GM12872 (cell line): ENCODE measurements at regions not wholly inside any gene's neighbourhood (a gene's known extent, or its start where the extent isn't known, plus 50 kb on each side); places are given as distances from the start of the nearest gene placed in this dataset.

Source experiments
- TF ChIP-seq, protein P1 (sequence below): IDR thresholded peaks from 3 replicates; pipeline ENCODE4 v1.5.1; 2011; ENCODE audit warnings: low read depth, mild to moderate bottlenecking, low read length, moderate library complexity; ENCODE audit not compliant: insufficient read depth

GRCh38 chr13:109669234-109669612 lies 117.2 kb downstream of the IRS2 start:
- TF ChIP-seq, protein P1, sequence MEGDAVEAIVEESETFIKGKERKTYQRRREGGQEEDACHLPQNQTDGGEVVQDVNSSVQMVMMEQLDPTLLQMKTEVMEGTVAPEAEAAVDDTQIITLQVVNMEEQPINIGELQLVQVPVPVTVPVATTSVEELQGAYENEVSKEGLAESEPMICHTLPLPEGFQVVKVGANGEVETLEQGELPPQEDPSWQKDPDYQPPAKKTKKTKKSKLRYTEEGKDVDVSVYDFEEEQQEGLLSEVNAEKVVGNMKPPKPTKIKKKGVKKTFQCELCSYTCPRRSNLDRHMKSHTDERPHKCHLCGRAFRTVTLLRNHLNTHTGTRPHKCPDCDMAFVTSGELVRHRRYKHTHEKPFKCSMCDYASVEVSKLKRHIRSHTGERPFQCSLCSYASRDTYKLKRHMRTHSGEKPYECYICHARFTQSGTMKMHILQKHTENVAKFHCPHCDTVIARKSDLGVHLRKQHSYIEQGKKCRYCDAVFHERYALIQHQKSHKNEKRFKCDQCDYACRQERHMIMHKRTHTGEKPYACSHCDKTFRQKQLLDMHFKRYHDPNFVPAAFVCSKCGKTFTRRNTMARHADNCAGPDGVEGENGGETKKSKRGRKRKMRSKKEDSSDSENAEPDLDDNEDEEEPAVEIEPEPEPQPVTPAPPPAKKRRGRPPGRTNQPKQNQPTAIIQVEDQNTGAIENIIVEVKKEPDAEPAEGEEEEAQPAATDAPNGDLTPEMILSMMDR: no peak

DNA sequence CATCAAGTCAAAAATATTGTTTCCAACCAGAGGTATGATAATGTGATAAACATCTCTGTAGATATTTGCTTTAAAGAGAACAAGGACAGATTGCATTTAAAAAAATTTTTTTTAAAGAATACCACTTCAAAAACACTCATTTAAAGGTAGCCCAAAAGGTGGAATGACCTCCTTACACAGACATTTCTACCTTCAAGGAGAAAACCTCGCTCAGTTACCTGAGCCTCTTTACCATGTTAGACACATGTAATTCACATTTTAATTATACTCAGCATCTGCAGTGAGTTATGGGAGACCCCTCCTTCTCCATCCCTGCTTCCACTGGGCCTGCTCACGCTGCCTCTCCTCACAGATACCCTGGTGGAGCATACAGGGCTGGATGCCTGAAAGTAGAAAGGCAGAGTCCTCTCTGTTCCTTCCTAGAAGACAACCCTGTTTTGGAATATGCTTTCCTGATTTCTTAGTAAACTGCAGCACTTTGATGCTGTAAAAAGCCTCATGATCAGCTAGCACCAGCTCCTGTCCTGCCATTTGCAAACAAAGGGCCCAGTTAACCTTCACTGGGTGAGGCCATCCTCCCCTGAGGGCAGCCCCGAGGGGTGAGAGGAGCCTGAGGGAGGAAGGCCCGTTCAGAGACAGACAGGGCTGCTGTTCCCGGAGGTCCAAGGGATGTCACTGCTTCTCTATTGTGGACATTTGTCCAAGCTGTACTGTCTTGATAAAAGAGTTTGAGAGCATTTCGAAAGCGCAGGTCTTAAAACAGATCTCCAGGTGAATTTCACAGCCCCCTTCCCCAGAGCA lies 117.8 kb downstream of the IRS2 start:
- TF ChIP-seq, protein P1: no peak

GRCh38 chr13:109667807-109668291 lies 118.5 kb downstream of the IRS2 start:
- TF ChIP-seq, protein P1: no peak

- TF ChIP-seq, protein P1: no peak
Observed at GRCh38 chr13:109667056-109667455, 119.3 kb downstream of the IRS2 start.

DNA sequence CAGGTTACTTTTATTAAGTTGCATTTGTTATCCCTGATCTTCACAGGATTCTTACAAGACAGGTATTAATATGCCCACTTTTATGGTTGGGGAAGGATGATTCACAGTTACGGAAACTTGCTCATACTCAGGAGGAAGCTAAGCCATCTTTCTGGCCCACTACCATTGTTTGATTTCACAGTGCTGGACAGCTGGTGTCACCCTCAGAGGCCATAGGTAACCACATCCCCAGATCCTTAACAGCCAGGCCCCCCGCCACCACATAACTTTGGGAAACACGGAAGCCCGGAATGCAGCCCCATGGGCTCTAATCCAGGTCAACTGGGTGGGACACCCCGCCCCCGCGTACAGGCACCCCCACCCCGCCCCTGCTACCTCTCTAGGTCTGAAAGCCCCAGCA lies 119.7 kb downstream of the IRS2 start:
- TF ChIP-seq, protein P1: no peak

DNA sequence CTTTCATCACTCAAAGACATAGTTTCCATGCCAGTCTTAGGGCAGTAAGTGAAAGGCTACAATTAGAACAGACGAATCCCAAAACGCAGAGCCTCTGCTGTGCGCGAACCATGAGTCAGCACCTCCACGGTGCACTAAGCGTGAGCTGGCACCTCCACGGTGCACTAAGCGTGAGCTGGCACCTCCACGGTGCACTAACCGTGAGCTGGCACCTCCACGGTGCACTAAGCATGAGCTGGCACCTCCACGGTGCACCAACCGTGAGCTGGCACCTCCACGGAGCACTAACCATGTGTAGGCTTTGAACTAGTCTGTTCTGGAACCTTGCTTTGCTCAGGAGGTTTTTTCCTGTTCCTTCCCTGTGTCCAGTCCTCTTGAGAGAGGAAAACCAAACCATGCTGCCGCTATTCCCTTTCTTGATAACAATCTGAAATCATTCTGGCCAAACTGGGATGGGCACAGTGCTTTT lies 120.6 kb downstream of the IRS2 start:
- TF ChIP-seq, protein P1: no peak

DNA sequence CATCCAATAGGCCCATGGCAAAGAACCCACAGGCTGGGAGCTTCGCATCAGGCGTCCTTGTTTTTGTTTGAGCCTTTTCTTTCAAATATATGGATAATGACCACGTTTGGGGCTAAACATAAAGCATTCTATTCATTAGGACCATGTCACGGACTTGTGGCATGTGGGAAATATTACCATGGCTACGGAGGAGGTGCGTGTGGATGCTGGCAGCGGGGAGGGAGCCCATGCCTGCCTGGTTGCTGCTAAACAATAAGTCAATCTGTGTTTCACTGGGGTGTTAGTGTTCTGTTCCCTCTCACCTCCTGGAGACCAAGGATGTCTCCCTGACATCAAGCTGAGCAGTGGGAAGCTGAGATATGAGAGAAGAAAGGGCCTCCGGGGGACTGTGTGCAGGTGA lies 121.1 kb downstream of the IRS2 start:
- TF ChIP-seq, protein P1: no peak
